GM21515 (cell line): ENCODE measurements at regions not wholly inside any gene's neighbourhood (a gene's known extent, or its start where the extent isn't known, plus 50 kb on each side); places are given as distances from the start of the nearest gene placed in this dataset.
"Not testable (repeated sequence)": the region's sequence is repeated elsewhere in the genome, so short reads cannot be mapped to it uniquely, and the experiment has no call there.

Source experiments
- ATAC-seq: cut with Tn5 transposase; IDR thresholded peaks from one replicate; pipeline ENCODE4 v1.9.1; 2021; ENCODE audit not compliant: unreplicated experiment

- ATAC-seq, result no peak
Observed at GRCh38 chr7:9031386-9031785, 598.0 kb downstream of the NXPH1 start.

- ATAC-seq, result no peak
Observed at GRCh38 chr7:9036080-9036479, 602.7 kb downstream of the NXPH1 start.

GRCh38 chr7:9071160-9071762, 637.9 kb downstream of the NXPH1 start:
- no peak for ATAC-seq

GRCh38 chr7:9075774-9076173, 642.4 kb downstream of the NXPH1 start:
- ATAC-seq, result not testable (repeated sequence)

- no peak for ATAC-seq
Observed at GRCh38 chr7:9082203-9082602, 648.8 kb downstream of the NXPH1 start.

GRCh38 chr7:9083837-9084236, 650.4 kb downstream of the NXPH1 start:
- ATAC-seq, result no peak

- ATAC-seq, result no peak
Observed at GRCh38 chr7:9091282-9091681, 657.9 kb downstream of the NXPH1 start.

GRCh38 chr7:9097565-9098060, 664.2 kb downstream of the NXPH1 start:
- no peak for ATAC-seq

- ATAC-seq, result no peak
Observed at GRCh38 chr7:9100289-9100688, 666.9 kb downstream of the NXPH1 start.

GRCh38 chr7:9102846-9103245, 669.4 kb downstream of the NXPH1 start:
- ATAC-seq, result no peak

- ATAC-seq, result no peak
Observed at GRCh38 chr7:9106747-9107146, 673.3 kb downstream of the NXPH1 start.

- ATAC-seq, result no peak
Observed at GRCh38 chr7:9120331-9120730, 686.9 kb downstream of the NXPH1 start.

GRCh38 chr7:9124320-9124719, 690.9 kb downstream of the NXPH1 start:
- no peak for ATAC-seq

- ATAC-seq, result no peak
Observed at GRCh38 chr7:9125246-9125645, 691.8 kb downstream of the NXPH1 start.

- ATAC-seq, result no peak
Observed at GRCh38 chr7:9127901-9128300, 694.5 kb downstream of the NXPH1 start.

- ATAC-seq, result no peak
Observed at GRCh38 chr7:9148687-9149086, 715.3 kb downstream of the NXPH1 start.

- no peak for ATAC-seq
Observed at GRCh38 chr7:9149499-9150082, 716.2 kb downstream of the NXPH1 start.

GRCh38 chr7:9163691-9164090, 730.3 kb downstream of the NXPH1 start:
- not testable (repeated sequence) for ATAC-seq

- ATAC-seq, result no peak
Observed at GRCh38 chr7:9175871-9176270, 742.5 kb downstream of the NXPH1 start.

GRCh38 chr7:9181356-9181755, 747.9 kb downstream of the NXPH1 start:
- ATAC-seq, result no peak

GRCh38 chr7:9186730-9187129, 753.3 kb downstream of the NXPH1 start:
- no peak for ATAC-seq

- no peak for ATAC-seq
Observed at GRCh38 chr7:9189703-9190102, 756.3 kb downstream of the NXPH1 start.

- ATAC-seq, result no peak
Observed at GRCh38 chr7:9192969-9193368, 759.6 kb downstream of the NXPH1 start.
